ENCODE measurements at regions not wholly inside any gene's neighbourhood (a gene's known extent, or its start where the extent isn't known, plus 50 kb on each side); places are given as distances from the start of the nearest gene placed in this dataset.
"Not testable (repeated sequence)": the region's sequence is repeated elsewhere in the genome, so short reads cannot be mapped to it uniquely, and the experiment has no call there.

DNA sequence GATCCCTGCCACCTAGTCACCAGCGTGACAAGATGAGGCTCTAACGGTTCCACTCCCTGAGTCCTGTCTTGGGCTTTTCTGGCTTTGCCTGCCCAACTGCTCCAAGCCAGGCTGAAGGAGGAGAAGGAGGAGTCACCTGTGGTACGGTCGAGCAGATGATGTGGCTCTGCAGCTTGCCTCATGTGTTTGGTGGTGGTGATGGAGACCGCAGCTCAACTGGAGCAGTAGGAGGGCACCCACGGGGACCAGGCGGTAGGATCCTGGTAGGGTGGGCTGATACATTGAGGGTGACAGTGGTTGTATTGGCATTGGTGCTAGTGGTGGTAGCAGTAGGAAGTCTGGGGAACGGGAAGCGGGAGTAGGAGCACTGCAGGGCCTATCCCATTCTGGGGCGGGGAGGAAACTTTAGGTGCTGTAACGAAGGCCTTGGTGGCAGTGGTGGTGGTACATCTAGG lies 202.8 kb upstream of the WSB1 start:
- H3K9me3 Mint-ChIP-seq: no peaks in the 10 kb centered on the region
- H3K27ac Mint-ChIP-seq: no peak overlapping the region
- DNase-seq (ENCODE audit: low spot score) (no peak), ATAC-seq (no peak)
- no peaks in the 10 kb centered on the region for H3K36me3 Mint-ChIP-seq
- H3K4me1 Mint-ChIP-seq (ENCODE audit: low read depth in 2 of 2): no peaks in the 10 kb centered on the region
- H3K27me3 Mint-ChIP-seq: peaks cover 20 to 26% of the 10 kb centered on the region in 2 donors
- H3K4me3 Mint-ChIP-seq: no peak overlapping the region

DNA sequence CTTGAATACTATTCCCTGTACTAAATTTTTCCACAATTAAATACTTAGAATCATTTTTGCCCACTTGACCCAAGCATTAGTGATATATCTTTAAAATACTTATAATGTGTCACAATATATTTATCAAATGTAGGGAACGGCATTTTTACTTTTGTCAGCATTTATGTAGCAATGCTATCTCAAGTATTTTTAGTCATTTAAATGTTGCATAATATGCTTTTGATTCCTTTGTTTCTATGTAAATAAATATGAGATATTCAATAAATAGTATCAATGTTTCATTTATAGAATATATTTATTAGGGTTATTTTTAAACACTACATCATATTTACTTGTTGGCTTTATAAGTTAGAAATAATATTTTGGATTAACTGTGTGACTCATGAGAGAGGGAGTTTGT lies 199.7 kb upstream of the WSB1 start:
- DNase-seq (ENCODE audit: low spot score); H3K36me3 Mint-ChIP-seq; H3K27ac Mint-ChIP-seq; H3K4me3 Mint-ChIP-seq; H3K4me1 Mint-ChIP-seq (ENCODE audit: low read depth in 2 of 2); ATAC-seq; H3K9me3 Mint-ChIP-seq: not testable (repeated sequence)
- H3K27me3 Mint-ChIP-seq: peaks cover 7 to 18% of the 10 kb centered on the region in 2 donors

DNA sequence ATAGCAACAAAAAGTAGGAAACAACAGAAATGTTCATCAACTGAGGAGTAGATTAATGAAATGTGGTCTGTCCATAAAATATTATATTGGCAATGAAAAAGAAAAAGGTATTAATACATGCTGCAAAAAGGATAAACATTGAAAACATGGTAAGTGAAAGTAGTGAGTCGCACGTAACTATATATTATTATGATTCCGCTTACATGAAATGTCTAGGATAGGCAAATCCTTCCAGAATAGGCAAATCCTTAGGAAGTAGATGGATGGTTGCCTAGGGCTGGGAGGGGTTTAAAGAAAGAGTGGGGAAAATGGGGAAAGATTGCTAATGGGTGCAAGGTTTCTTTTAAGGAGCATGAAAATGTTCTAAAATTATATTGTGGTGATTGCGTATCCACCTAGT lies 198.1 kb upstream of the WSB1 start:
- H3K27me3 Mint-ChIP-seq: peaks cover 7 to 14% of the 10 kb centered on the region in 2 donors
- H3K4me3 Mint-ChIP-seq; H3K36me3 Mint-ChIP-seq; H3K4me1 Mint-ChIP-seq (ENCODE audit: low read depth in 2 of 2); H3K9me3 Mint-ChIP-seq; H3K27ac Mint-ChIP-seq; ATAC-seq; DNase-seq (ENCODE audit: low spot score): not testable (repeated sequence)

DNA sequence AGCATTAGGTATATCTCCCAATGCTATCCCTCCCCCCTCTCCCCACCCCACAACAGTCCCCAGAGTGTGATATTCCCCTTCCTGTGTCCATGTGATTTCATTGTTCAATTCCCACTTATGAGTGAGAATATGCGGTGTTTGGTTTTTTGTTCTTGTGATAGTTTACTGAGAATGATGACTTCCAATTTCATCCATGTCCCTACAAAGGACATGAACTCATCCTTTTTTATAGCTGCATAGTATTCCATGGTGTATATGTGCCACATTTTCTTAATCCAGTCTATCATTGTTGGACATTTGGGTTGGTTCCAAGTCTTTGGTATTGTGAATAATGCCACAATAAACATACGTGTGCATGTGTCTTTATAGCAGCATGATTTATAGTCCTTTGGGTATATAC lies 194.6 kb upstream of the WSB1 start:
- not testable (repeated sequence) for H3K27ac Mint-ChIP-seq; H3K4me3 Mint-ChIP-seq; ATAC-seq; H3K4me1 Mint-ChIP-seq (ENCODE audit: low read depth in 2 of 2); H3K9me3 Mint-ChIP-seq; H3K36me3 Mint-ChIP-seq; H3K27me3 Mint-ChIP-seq; DNase-seq (ENCODE audit: low spot score)

DNA sequence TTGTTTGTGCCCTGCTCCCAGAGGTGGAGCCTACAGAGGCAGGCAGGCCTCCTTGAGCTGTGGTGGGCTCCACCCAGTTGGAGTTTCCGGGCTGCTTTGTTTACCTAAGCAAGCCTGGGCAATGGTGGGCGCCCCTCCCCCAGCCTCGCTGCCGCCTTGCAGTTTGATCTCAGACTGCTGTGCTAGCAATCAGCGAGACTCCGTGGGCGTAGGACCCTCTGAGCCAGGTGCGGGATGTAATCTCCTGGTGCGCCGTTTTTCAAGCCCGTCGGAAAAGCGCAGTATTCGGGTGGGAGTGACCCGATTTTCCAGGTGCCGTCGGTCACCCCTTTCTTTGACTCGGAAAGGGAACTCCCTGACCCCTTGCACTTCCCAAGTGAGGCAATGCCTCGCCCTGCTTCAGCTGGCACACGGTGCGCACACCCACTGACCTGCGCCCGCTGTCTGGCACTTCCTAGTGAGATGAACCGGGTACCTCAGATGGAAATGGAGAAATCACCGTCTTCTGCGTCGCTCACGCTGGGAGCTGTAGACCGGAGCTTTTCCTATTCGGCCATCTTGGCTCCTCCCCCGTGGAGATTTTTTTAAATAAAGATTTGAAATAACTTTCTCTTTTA lies 189.2 kb upstream of the WSB1 start:
- H3K4me1 Mint-ChIP-seq (ENCODE audit: low read depth in 2 of 2); H3K27ac Mint-ChIP-seq; DNase-seq (ENCODE audit: low spot score); H3K36me3 Mint-ChIP-seq; ATAC-seq; H3K4me3 Mint-ChIP-seq; H3K9me3 Mint-ChIP-seq: not testable (repeated sequence)
- peaks cover 4 to 14% of the 10 kb centered on the region in 2 donors for H3K27me3 Mint-ChIP-seq

DNA sequence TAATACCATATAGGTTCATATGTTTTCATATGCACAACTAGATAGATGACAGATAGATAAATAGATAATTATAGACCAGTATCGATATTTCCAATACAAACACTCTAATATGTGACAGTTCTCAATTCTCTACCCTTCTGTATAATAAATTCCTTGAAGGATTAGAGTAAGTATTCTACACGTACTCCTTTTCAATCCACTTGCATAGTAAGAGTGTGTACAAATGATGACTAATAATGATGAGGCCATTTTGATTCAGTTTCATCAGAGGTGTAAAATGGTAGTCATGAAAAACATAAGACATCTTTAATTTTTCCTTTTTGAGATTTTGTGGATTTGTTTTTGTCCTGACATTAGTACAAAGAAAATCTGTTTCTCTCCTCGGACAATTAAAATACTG lies 188.3 kb upstream of the WSB1 start:
- Mint-ChIP-seq H3K4me3 (no peak overlapping the region), H3K9me3 (no peaks in the 10 kb centered on the region), H3K27ac (no peak overlapping the region), H3K27me3 (peaks cover 4 to 14% of the 10 kb centered on the region in 2 donors), H3K36me3 (no peaks in the 10 kb centered on the region), H3K4me1 (ENCODE audit: low read depth in 2 of 2) (no peaks in the 10 kb centered on the region)
- no peak for ATAC-seq
- DNase-seq (ENCODE audit: low spot score): no peak

DNA sequence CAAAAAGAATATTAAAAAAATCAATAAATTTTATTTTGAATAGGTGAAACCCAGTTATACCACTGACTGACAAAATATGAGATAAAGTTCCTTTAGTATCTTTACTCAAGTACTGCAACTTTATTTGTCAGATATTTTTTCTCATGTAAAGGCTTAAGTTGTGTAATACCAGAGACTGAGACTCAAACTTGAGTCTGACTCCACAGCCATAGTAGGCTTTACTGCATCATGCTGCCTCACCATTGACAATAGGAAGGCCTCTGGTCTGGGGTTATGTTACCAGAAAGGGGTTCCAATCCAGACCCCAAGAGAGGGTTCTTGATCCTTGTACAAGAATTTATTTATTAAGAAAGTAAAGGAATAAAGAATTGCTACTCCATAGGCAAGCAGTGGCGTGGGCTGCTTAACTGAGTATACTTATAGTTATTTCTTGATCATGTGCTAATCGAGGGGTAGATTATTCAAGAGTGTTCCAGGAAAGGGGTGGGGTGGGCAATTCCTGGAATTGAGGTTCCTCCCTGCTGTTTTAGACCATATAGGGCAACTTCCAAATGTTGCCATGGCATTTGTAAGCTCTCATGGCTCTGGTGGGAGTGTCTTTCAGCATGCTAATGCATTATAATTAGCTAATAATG lies 187.4 kb upstream of the WSB1 start:
- H3K4me3 Mint-ChIP-seq: no peak overlapping the region
- H3K4me1 Mint-ChIP-seq (ENCODE audit: low read depth in 2 of 2): no peaks in the 10 kb centered on the region
- peaks cover 5 to 17% of the 10 kb centered on the region in 2 donors for H3K27me3 Mint-ChIP-seq
- no peak for ATAC-seq
- H3K27ac Mint-ChIP-seq: no peak overlapping the region
- H3K36me3 Mint-ChIP-seq: no peaks in the 10 kb centered on the region
- no peak for DNase-seq (ENCODE audit: low spot score)
- H3K9me3 Mint-ChIP-seq: no peaks in the 10 kb centered on the region

DNA sequence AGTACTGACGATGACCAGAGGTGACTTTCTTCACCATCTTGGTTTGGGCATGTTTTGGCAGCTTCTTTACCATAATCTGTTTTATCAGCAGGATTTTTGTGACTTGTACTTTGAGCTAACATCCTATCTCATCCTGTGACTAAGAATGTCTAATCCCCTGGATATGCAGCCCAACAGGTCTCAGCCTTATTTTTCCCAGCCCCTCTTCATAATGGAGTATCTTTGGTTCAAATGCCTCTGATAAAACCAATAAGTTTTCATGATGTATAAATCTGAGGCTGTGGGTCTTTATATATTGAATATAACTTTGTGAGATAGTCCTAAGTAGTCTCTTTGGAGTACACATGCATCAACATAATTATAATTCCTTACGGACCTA lies 186.9 kb upstream of the WSB1 start:
- no peak for ATAC-seq
- Mint-ChIP-seq H3K4me3 (no peak overlapping the region), H3K27ac (no peak overlapping the region), H3K4me1 (ENCODE audit: low read depth in 2 of 2) (no peaks in the 10 kb centered on the region), H3K27me3 (peaks cover 7 to 22% of the 10 kb centered on the region in 2 donors), H3K9me3 (no peaks in the 10 kb centered on the region), H3K36me3 (no peaks in the 10 kb centered on the region)
- no peak for DNase-seq (ENCODE audit: low spot score)

DNA sequence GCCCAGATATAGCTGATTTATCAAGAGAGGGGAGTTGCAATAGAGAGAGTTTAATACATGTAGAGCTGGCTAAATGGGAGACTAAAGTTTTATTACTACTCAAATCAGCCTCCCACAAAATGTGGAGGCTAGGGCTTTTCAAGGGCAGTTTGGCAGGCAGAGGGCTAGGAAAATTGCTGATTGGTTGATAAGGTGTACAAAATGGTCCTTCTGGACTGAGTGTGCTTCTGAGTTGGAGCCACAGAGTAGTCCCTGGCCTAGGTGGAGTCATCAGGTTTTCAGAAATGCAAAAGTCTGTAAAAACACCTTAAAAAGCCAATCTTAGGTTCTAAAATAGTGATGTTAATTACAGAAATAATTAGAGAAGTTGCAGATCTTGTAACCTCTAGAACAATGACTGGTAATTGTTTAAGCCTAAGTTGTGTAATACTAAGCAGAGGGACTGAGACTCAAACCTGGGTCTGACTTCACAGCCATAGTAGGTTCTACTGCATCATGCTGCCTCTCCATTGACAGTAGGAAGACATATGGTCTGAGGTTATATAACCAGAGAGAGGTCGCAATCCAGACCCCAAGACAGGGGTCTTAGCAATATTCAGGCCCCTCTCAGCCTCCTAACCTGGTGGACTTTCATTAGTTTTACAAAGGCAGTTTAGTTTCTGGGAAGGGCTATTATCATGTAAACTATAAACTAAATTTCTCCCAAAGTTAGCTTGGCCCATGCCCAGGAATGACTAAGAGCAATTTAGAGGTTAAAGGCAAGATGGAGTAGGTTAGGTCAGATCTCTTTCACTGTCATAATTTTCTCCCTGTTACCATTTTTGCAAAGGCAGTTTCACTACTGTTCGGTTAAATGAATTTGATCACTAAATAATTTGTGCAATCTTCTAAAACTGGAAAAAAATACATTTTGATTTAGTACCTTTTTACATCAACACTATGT lies 186.3 kb upstream of the WSB1 start:
- not testable (repeated sequence) for H3K27ac Mint-ChIP-seq; H3K9me3 Mint-ChIP-seq; H3K4me1 Mint-ChIP-seq (ENCODE audit: low read depth in 2 of 2); H3K4me3 Mint-ChIP-seq; H3K36me3 Mint-ChIP-seq; DNase-seq (ENCODE audit: low spot score); ATAC-seq
- peaks cover 8 to 27% of the 10 kb centered on the region in 2 donors for H3K27me3 Mint-ChIP-seq

DNA sequence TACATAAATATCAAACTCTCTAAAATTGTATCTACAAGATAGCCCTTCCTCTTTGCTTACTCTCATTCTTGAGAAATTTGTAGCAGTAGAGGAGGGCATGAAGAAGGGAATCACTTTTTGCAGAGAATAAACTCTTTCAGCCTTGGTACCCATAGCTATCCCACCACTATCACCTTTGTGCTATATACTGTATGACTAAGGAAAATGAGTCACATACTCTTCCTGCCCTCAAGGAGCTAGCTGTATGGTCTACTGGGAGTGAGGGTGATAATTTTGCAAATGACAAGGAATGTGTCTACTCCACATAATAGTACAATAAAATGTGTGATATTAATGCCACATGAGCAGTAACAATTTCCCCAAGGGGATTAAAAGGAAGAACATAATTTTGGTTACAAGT lies 184.6 kb upstream of the WSB1 start:
- Mint-ChIP-seq H3K27ac (no peak overlapping the region), H3K27me3 (peaks cover 10 to 20% of the 10 kb centered on the region in 2 donors), H3K36me3 (no peaks in the 10 kb centered on the region), H3K9me3 (no peaks in the 10 kb centered on the region), H3K4me1 (ENCODE audit: low read depth in 2 of 2) (no peaks in the 10 kb centered on the region), H3K4me3 (no peak overlapping the region)
- DNase-seq (ENCODE audit: low spot score) (no peak), ATAC-seq (no peak)

DNA sequence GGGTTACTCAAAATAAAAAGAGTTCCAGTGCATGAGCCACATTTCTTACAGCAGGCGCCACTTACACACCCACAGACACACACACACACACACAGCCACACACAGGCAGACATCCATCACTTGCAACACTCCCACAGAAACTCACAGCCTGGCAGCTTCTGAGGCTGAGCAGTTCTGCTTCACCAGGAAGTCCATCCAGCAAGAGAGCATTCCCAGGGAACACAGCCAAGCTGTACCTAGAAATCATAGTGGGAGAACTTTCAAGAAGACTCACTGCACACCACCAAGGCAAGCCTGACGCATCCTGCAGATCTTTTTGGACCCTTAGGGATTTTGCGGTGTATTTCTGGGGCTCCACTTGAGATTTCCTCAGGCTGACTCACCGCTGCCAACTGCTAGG lies 140.9 kb upstream of the WSB1 start:
- Mint-ChIP-seq H3K36me3 (no peaks in the 10 kb centered on the region), H3K27ac (no peak overlapping the region), H3K9me3 (no peaks in the 10 kb centered on the region), H3K4me3 (no peak overlapping the region), H3K27me3 (no peaks in the 10 kb centered on the region), H3K4me1 (ENCODE audit: low read depth in 2 of 2) (no peaks in the 10 kb centered on the region)
- DNase-seq (ENCODE audit: low spot score): no peak
- ATAC-seq: no peak

DNA sequence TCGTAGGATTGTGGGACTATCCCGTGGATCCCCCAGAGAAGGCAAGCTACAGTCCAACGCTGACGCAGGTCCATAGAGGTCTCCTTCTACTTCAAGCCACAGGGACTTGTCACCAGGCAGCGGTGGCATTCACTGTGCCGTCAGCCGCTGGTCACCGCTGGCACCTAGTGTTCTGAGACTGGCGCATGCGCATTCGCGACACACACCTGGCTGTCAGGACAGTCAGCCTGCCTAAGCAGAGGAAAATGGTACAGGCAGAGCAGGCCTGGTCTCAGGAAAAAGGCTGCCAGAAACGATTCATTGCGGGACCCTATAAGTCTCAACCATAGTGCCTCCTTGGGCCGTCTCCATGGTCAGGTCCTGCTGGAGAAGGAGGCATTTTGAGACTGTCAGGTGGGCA lies 138.0 kb upstream of the WSB1 start:
- no peak for ATAC-seq
- Mint-ChIP-seq H3K36me3 (no peaks in the 10 kb centered on the region), H3K4me1 (ENCODE audit: low read depth in 2 of 2) (no peaks in the 10 kb centered on the region)

DNA sequence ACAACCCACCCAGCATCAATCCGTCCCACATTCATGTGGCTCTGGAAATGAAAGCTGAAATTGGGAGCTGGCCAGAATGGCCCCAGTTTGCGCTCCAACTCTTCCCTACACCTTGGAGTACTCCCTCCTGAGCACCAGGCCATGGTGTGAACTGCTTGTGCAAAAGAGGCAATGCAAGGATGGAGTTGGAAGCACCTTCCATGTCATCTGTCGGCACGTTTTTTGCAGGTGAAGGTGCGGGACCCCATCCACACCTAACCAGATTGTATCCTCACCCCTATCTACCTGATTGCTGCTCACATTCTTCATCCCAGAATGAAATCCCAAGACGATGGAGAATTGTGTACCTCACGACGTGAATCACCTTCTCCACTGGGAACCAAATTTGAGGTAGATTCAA lies 136.6 kb upstream of the WSB1 start:
- ATAC-seq (no peak), DNase-seq (ENCODE audit: low spot score) (no peak)
- Mint-ChIP-seq H3K36me3 (no peaks in the 10 kb centered on the region), H3K9me3 (no peaks in the 10 kb centered on the region), H3K4me1 (ENCODE audit: low read depth in 2 of 2) (no peaks in the 10 kb centered on the region), H3K4me3 (no peak overlapping the region), H3K27ac (no peak overlapping the region), H3K27me3 (no peaks in the 10 kb centered on the region)

More for the DNA sequence above, 138.0 kb upstream of the WSB1 start:
- DNase-seq (ENCODE audit: low spot score): no peak
- Mint-ChIP-seq H3K9me3 (no peaks in the 10 kb centered on the region), H3K4me3 (no peak overlapping the region), H3K27ac (no peak overlapping the region), H3K27me3 (no peaks in the 10 kb centered on the region)

DNA sequence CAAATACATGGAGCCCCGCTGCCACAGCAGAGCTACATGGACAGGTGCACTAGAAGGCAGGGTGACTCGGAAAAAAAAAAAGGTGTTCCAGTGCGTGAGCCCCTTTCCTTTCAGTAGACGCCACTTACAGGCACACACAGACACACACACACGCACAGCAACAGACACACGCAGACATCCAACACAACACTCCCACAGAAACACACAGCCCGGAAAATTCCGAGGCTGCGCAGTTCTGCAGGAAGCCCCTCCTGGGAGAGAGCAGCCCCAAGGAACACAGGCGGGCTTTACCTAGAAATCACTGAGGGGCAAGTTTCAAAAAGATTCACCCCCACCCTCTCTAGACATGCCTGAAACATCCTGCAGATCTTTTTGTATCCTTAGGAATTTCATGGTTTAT lies 136.0 kb upstream of the WSB1 start:
- Mint-ChIP-seq H3K4me3 (no peak overlapping the region), H3K27me3 (no peaks in the 10 kb centered on the region), H3K36me3 (no peaks in the 10 kb centered on the region), H3K9me3 (no peaks in the 10 kb centered on the region), H3K4me1 (ENCODE audit: low read depth in 2 of 2) (no peaks in the 10 kb centered on the region), H3K27ac (no peak overlapping the region)
- ATAC-seq: no peak
- no peak for DNase-seq (ENCODE audit: low spot score)

Measured in natural killer cell treated with Interleukin-12 subunit alpha and Interleukin-12 subunit beta and Interleukin-15 and Interleukin-18, amount 100 ng/mL, for 72 hours (primary cell).